ENCODE measurements at regions not wholly inside any gene's neighbourhood (a gene's known extent, or its start where the extent isn't known, plus 50 kb on each side); places are given as distances from the start of the nearest gene placed in this dataset.
A peak's percentile ranks its signal among the peaks of the same experiment; 100 is the strongest.

DNA sequence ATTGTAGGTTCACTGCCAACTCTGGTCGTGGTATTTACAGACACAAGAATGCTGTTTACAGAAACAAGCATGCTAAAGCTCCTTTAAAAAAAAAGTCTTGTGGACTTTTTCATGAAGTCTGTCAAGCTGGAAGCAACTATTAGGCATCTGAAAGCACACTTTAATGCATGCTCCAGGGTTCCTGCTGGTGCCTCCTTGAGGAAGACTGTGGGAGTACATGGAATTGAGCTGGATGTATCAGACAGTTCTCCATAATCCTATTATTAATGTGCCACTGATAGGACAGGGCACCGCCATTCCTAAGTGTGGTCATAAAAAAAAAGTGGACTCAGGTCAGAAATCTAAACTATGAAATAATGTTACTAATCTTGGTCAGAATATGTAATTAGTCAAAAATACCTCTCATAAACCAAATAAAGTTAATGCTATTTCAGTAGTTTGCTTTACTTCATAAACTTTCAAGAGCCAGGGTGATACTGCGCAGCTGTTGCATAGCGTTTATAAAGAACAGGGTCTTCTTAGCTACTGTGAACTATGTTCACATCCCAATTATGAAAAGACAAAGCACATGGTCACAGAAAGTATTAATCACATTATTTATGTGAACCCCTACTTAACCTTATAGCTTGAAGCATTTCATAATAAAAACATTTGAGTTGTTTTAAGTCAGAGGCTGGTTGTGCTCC is 390.8 kb upstream of the PTGER4 start:
- H3K27ac Mint-ChIP-seq, result no peak overlapping the region
- Histone ChIP-seq H3K4me3 (ENCODE audit: low read length in 2 of 2) (no peak overlapping the region), H3K27me3 (ENCODE audit: insufficient read depth, low read length) (no peaks in the 10 kb centered on the region), H3K27ac (ENCODE audit: low read depth, low read length) (no peak overlapping the region), H3K9me3 (ENCODE audit: control insufficient read depth in 1 of 2, low read length in 2 of 2) (no peaks in the 10 kb centered on the region), H3K4me1 (ENCODE audit: insufficient read depth, low read length) (no peaks in the 10 kb centered on the region), H3K36me3 (ENCODE audit: insufficient read depth, low read length) (no peaks in the 10 kb centered on the region)
- peaks cover 0 to 5% (median 0%) of the 10 kb centered on the region in 8 donors for H3K9me3 Mint-ChIP-seq
- H3K4me3 Mint-ChIP-seq, result no peak overlapping the region
- no peaks in the 10 kb centered on the region for H3K36me3 Mint-ChIP-seq
- H3K4me1 Mint-ChIP-seq, result peaks cover 0 to 6% (median 4%) of the 10 kb centered on the region in 4 donors
- POLR2A ChIA-PET (ENCODE audit: partially characterized antibody), result no interaction called here
- CTCF ChIA-PET (ENCODE audit: partially characterized antibody), result no interaction called here
- H3K27me3 Mint-ChIP-seq, result no peaks in the 10 kb centered on the region
- no peak for DNase-seq
- intact Hi-C loops (cut with micrococcal nuclease), result no loop called here

DNA sequence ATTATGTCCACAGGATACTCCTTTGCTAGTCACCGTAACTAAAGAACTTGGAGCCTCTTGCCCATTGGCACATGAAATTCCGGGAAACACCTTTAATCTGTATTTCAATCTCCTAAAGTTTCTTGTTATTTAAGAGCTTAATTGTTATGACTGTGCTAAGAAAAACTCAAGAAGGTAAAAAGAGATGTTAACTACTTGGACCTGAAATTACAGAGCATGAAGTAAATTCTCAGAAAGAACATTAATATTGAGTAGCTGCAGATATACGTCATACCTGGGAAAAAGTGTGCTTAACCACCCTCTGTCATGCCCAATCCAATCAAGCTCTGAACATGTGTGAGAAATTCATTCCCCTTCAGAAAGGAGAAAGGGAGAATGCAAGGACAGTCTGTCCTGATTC is 394.9 kb upstream of the PTGER4 start:
- ChIA-PET CTCF (ENCODE audit: partially characterized antibody) (no interaction called here), POLR2A (ENCODE audit: partially characterized antibody) (no interaction called here)
- H3K36me3 ChIP-seq (ENCODE audit: insufficient read depth, low read length), result no peaks in the 10 kb centered on the region
- H3K4me3 ChIP-seq (ENCODE audit: low read length in 2 of 2), result no peak overlapping the region
- Mint-ChIP-seq H3K4me3 (no peak overlapping the region), H3K4me1 (no peaks in the 10 kb centered on the region), H3K36me3 (no peaks in the 10 kb centered on the region), H3K9me3 (no peaks in the 10 kb centered on the region), H3K27me3 (no peaks in the 10 kb centered on the region), H3K27ac (no peak overlapping the region)
- no peak overlapping the region for H3K27ac ChIP-seq (ENCODE audit: low read depth, low read length)
- no peaks in the 10 kb centered on the region for H3K9me3 ChIP-seq (ENCODE audit: control insufficient read depth in 1 of 2, low read length in 2 of 2)
- H3K4me1 ChIP-seq (ENCODE audit: insufficient read depth, low read length), result no peaks in the 10 kb centered on the region
- no peaks in the 10 kb centered on the region for H3K27me3 ChIP-seq (ENCODE audit: insufficient read depth, low read length)
- no peak for DNase-seq
- intact Hi-C loops (cut with micrococcal nuclease), result no loop called here

DNA sequence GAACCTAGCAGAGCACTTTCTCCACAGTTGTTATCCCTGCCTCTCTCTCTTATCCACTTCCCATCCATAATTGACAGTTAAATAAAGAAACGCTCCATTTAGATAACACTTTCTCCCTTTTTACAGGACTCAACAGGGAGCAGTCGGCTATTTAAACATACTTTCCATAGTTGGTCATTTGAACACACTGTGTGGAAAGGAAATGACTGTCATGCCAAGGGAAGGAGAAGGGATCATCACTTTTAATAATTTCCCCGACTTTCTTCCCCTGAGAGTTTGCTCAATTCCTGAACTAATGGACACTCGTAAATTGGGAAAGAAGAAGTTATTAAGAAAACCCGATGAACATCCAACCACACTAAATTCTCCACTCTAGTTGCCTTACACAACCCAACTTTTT is 400.8 kb upstream of the PTGER4 start:
- Mint-ChIP-seq H3K9me3 (no peaks in the 10 kb centered on the region), H3K27me3 (no peaks in the 10 kb centered on the region), H3K4me3 (no peak overlapping the region), H3K4me1 (peaks cover 22 to 35% (median 32%) of the 10 kb centered on the region in 4 donors), H3K36me3 (no peaks in the 10 kb centered on the region), H3K27ac (no peak overlapping the region)
- Histone ChIP-seq H3K4me3 (ENCODE audit: low read length in 2 of 2) (no peak overlapping the region), H3K27me3 (ENCODE audit: insufficient read depth, low read length) (no peaks in the 10 kb centered on the region), H3K36me3 (ENCODE audit: insufficient read depth, low read length) (no peaks in the 10 kb centered on the region), H3K27ac (ENCODE audit: low read depth, low read length) (no peak overlapping the region), H3K4me1 (ENCODE audit: insufficient read depth, low read length) (peaks cover 28% of the 10 kb centered on the region), H3K9me3 (ENCODE audit: control insufficient read depth in 1 of 2, low read length in 2 of 2) (no peaks in the 10 kb centered on the region)
- ChIA-PET CTCF (ENCODE audit: partially characterized antibody) (no interaction called here), POLR2A (ENCODE audit: partially characterized antibody) (no interaction called here)
- no peak for DNase-seq
- intact Hi-C loops (cut with micrococcal nuclease), result no loop called here

DNA sequence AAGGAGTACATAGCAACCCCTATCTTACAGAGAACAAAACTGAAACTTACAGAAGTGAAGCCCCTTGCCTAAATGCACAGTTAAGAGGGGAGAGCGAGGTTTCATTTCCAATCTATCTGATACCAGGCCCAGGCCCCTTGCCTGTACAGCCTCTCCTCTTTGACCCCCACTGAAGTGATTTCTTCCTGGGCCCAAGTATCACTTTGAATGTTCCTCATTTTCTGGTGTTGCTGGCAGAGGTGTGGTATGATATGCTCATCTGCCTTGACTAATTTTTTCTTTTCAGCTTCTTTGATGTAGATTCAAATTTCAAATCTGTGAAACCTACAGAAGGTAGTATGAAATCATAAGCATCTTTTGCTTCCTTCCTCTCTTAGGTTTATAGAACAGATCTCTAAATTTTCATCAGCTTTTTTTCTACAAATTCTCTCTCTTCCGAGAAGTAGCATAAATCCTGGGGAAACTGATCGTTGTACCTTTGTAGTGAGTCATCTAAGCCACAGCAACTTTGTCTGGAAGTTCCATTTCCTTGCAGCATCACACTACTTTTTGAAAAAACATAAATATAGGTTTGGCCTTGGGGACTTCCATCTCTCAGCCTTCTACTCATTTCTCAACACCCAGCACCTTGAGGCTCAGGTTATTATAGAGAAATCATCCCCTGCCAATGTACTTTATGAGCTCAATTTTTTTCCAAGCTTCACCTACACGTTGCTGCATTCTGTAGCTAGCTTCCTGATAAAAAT is 402.4 kb upstream of the PTGER4 start:
- POLR2A ChIA-PET (ENCODE audit: partially characterized antibody), result no interaction called here
- CTCF ChIA-PET (ENCODE audit: partially characterized antibody), result interaction anchor here (0.9 to 1.6 kb wide), 2 partner anchors 10 to 707 kb away, joined by 3 read pairs; no protein-coding TSS in a partner anchor

DNA sequence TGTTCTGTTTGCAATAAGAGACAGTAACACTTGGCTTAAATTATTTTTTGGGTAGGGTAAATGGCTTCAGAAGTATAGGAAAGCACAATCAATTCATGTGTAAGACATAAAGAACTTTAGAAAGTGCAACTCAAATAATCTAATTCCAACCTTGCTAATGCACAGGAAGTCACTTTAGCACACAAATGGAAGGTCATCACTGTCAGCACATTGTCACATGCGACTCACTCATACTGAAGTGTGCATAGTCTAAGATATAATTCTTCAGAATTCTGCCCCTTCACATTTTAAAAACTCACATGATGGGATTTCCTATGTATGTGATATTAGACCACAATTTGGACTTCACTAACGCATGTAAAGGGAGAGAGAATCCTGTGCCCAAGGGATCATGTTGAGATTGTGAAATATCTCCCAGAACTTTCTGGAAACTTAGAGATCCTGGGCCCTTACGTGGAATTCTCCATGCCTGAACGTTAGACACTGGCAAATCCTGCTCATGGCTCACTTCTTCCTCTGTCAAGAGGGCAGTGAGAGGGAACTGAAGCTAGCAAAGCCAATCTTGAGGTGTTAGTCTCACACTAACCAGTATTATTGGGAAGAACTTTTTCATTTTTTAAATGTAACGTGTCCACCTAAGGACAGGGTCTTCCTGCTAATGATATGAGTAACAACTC is 403.2 kb upstream of the PTGER4 start:
- H3K4me1 Mint-ChIP-seq, result peaks cover 22 to 35% (median 32%) of the 10 kb centered on the region in 4 donors
- peak overlapping the region in 6 of 7 donors; percentile 55 to 95 (median 81) for H3K27ac Mint-ChIP-seq
- POLR2A ChIA-PET (ENCODE audit: partially characterized antibody), result interaction anchor here (1.3 kb wide), 1 partner anchor 95 kb away, joined by 3 read pairs; no protein-coding TSS in a partner anchor
- H3K9me3 Mint-ChIP-seq, result peaks cover 0 to 2% (median 0%) of the 10 kb centered on the region in 8 donors
- H3K9me3 ChIP-seq (ENCODE audit: control insufficient read depth in 1 of 2, low read length in 2 of 2), result no peaks in the 10 kb centered on the region
- H3K36me3 ChIP-seq (ENCODE audit: insufficient read depth, low read length), result no peaks in the 10 kb centered on the region
- peak overlapping the region; percentile 17 for H3K27ac ChIP-seq (ENCODE audit: low read depth, low read length)
- CTCF ChIA-PET (ENCODE audit: partially characterized antibody), result interaction anchor here (1.6 kb wide), 1 partner anchor 706 kb away, joined by 3 read pairs; no protein-coding TSS in a partner anchor
- peak overlapping the region; percentile 22 to 80 (median 66) for H3K4me3 Mint-ChIP-seq
- H3K4me3 ChIP-seq (ENCODE audit: low read length in 2 of 2), result no peak overlapping the region
- no peak for DNase-seq
- H3K27me3 ChIP-seq (ENCODE audit: insufficient read depth, low read length), result no peaks in the 10 kb centered on the region
- H3K36me3 Mint-ChIP-seq, result no peaks in the 10 kb centered on the region
- intact Hi-C loops (cut with micrococcal nuclease), result no loop called here
- peaks cover 28% of the 10 kb centered on the region for H3K4me1 ChIP-seq (ENCODE audit: insufficient read depth, low read length)
- H3K27me3 Mint-ChIP-seq, result no peaks in the 10 kb centered on the region

More for the DNA sequence above, 402.4 kb upstream of the PTGER4 start:
- Histone ChIP-seq H3K9me3 (ENCODE audit: control insufficient read depth in 1 of 2, low read length in 2 of 2) (no peaks in the 10 kb centered on the region), H3K27ac (ENCODE audit: low read depth, low read length) (peak overlapping the region; percentile 17), H3K27me3 (ENCODE audit: insufficient read depth, low read length) (no peaks in the 10 kb centered on the region), H3K4me3 (ENCODE audit: low read length in 2 of 2) (no peak overlapping the region), H3K36me3 (ENCODE audit: insufficient read depth, low read length) (no peaks in the 10 kb centered on the region), H3K4me1 (ENCODE audit: insufficient read depth, low read length) (peaks cover 28% of the 10 kb centered on the region)
- Mint-ChIP-seq H3K4me3 (peak overlapping the region; percentile 22 to 80 (median 66)), H3K27me3 (no peaks in the 10 kb centered on the region), H3K9me3 (peaks cover 0 to 2% (median 0%) of the 10 kb centered on the region in 8 donors), H3K27ac (peak overlapping the region; percentile 55 to 95 (median 78)), H3K36me3 (no peaks in the 10 kb centered on the region), H3K4me1 (peaks cover 22 to 35% (median 32%) of the 10 kb centered on the region in 4 donors)
- peak in 4 of 5 donors; percentile 11 to 38 (median 24) for DNase-seq
- intact Hi-C loops (cut with micrococcal nuclease), result no loop called here

DNA sequence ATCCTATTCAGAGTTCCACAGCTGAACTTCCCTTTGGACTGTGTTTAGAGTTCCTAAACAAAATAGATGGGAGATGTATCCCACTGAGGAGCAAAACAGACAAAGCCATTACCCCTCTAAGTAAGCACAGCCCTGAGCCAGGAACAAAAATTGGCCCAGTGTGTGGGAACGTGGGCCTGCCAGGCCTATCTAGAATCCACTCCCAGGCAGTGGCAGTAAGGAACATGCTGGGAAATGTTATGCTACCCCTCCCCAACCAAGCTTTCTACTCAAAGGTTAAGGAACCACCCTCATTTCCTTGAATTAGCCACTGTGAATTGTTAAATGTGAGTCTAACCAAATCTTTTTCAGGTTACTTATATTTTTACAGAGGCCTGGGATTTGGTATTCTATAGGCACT is 405.1 kb upstream of the PTGER4 start:
- POLR2A ChIA-PET (ENCODE audit: partially characterized antibody), result no interaction called here

DNA sequence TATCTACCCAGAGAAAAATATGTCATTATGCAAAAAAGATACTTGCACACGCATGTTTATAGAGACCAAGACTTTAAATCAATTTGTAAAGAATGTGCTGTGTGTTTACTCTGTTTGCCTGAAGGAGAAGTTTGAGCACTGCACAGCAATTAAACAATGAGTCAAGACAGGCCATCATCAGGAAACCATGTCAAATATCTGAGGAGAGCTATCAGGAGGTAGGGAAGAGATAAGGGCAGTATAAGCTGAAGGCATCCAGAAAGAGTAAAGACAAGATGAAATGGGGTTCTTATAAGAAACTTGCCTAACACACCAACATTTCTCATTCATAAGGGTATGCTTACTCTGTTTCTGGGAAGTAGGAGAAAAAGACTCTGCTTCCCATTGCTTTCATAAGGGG is 405.8 kb upstream of the PTGER4 start:
- no peak for DNase-seq
- Mint-ChIP-seq H3K36me3 (no peaks in the 10 kb centered on the region), H3K4me1 (peaks cover 22 to 38% (median 34%) of the 10 kb centered on the region in 4 donors), H3K4me3 (no peak overlapping the region), H3K27ac (no peak overlapping the region), H3K27me3 (no peaks in the 10 kb centered on the region), H3K9me3 (peaks cover 0 to 2% (median 0%) of the 10 kb centered on the region in 8 donors)
- Histone ChIP-seq H3K4me1 (ENCODE audit: insufficient read depth, low read length) (peaks cover 28% of the 10 kb centered on the region), H3K36me3 (ENCODE audit: insufficient read depth, low read length) (no peaks in the 10 kb centered on the region), H3K9me3 (ENCODE audit: control insufficient read depth in 1 of 2, low read length in 2 of 2) (no peaks in the 10 kb centered on the region), H3K27ac (ENCODE audit: low read depth, low read length) (no peak overlapping the region), H3K4me3 (ENCODE audit: low read length in 2 of 2) (no peak overlapping the region), H3K27me3 (ENCODE audit: insufficient read depth, low read length) (no peaks in the 10 kb centered on the region)
- intact Hi-C loops (cut with micrococcal nuclease), result no loop called here
- CTCF ChIA-PET (ENCODE audit: partially characterized antibody), result no interaction called here
- POLR2A ChIA-PET (ENCODE audit: partially characterized antibody), result no interaction called here

More for the DNA sequence above, 405.1 kb upstream of the PTGER4 start:
- Mint-ChIP-seq H3K9me3 (peaks cover 0 to 2% (median 0%) of the 10 kb centered on the region in 8 donors), H3K27ac (no peak overlapping the region), H3K27me3 (no peaks in the 10 kb centered on the region), H3K36me3 (no peaks in the 10 kb centered on the region), H3K4me1 (peaks cover 22 to 38% (median 34%) of the 10 kb centered on the region in 4 donors), H3K4me3 (no peak overlapping the region)
- H3K27ac ChIP-seq (ENCODE audit: low read depth, low read length), result no peak overlapping the region
- no peaks in the 10 kb centered on the region for H3K9me3 ChIP-seq (ENCODE audit: control insufficient read depth in 1 of 2, low read length in 2 of 2)
- no peak overlapping the region for H3K4me3 ChIP-seq (ENCODE audit: low read length in 2 of 2)
- H3K36me3 ChIP-seq (ENCODE audit: insufficient read depth, low read length), result no peaks in the 10 kb centered on the region
- no peaks in the 10 kb centered on the region for H3K27me3 ChIP-seq (ENCODE audit: insufficient read depth, low read length)
- peaks cover 28% of the 10 kb centered on the region for H3K4me1 ChIP-seq (ENCODE audit: insufficient read depth, low read length)
- CTCF ChIA-PET (ENCODE audit: partially characterized antibody), result no interaction called here
- intact Hi-C loops (cut with micrococcal nuclease), result no loop called here
- no peak for DNase-seq
